ENCODE measurements at regions not wholly inside any gene's neighbourhood (a gene's known extent, or its start where the extent isn't known, plus 50 kb on each side); places are given as distances from the start of the nearest gene placed in this dataset.
A peak's percentile ranks its signal among the peaks of the same experiment; 100 is the strongest.

GRCh38 chr16:85346404-85347212, 234.3 kb upstream of the CIBAR2 start:
- DNase-seq (ENCODE audit: low read depth): no peak

GRCh38 chr16:85347213-85347591, 234.9 kb upstream of the CIBAR2 start:
- DNase-seq (ENCODE audit: low read depth): no peak

- DNase-seq (ENCODE audit: low read depth): no peak
Observed at GRCh38 chr16:85348065-85348840, 236.0 kb upstream of the CIBAR2 start.

- no peak for DNase-seq (ENCODE audit: low read depth)
Observed at GRCh38 chr16:85348911-85349334, 236.7 kb upstream of the CIBAR2 start.

- no peak for DNase-seq (ENCODE audit: low read depth)
Observed at GRCh38 chr16:85349365-85350145, 237.3 kb upstream of the CIBAR2 start.

- DNase-seq (ENCODE audit: low read depth): no peak
Observed at GRCh38 chr16:85350146-85350728, 238.0 kb upstream of the CIBAR2 start.

GRCh38 chr16:85350973-85351372, 238.7 kb upstream of the CIBAR2 start:
- peak; percentile 92 for DNase-seq (ENCODE audit: low read depth)

- no peak for DNase-seq (ENCODE audit: low read depth)
Observed at GRCh38 chr16:85353013-85353412, 240.7 kb upstream of the CIBAR2 start.

GRCh38 chr16:85353839-85354685, 241.8 kb upstream of the CIBAR2 start:
- DNase-seq (ENCODE audit: low read depth): no peak

GRCh38 chr16:85354686-85355514, 242.6 kb upstream of the CIBAR2 start:
- peak; percentile 34 for DNase-seq (ENCODE audit: low read depth)

GRCh38 chr16:85355515-85355837, 243.2 kb upstream of the CIBAR2 start:
- no peak for DNase-seq (ENCODE audit: low read depth)

- no peak for DNase-seq (ENCODE audit: low read depth)
Observed at GRCh38 chr16:85356157-85356556, 243.9 kb upstream of the CIBAR2 start.

GRCh38 chr16:85357323-85357722, 245.1 kb upstream of the CIBAR2 start:
- no peak for DNase-seq (ENCODE audit: low read depth)

- no peak for DNase-seq (ENCODE audit: low read depth)
Observed at GRCh38 chr16:85357924-85358505, 245.7 kb upstream of the CIBAR2 start.

- no peak for DNase-seq (ENCODE audit: low read depth)
Observed at GRCh38 chr16:85358704-85359146, 246.5 kb upstream of the CIBAR2 start.

- no peak for DNase-seq (ENCODE audit: low read depth)
Observed at GRCh38 chr16:85359147-85359822, 247.0 kb upstream of the CIBAR2 start.

GRCh38 chr16:85360323-85361277, 248.3 kb upstream of the CIBAR2 start:
- DNase-seq (ENCODE audit: low read depth): no peak

GRCh38 chr16:85361441-85362118, 249.3 kb upstream of the CIBAR2 start:
- DNase-seq (ENCODE audit: low read depth): no peak

Measured in fibroblast of the conjunctiva (primary cell).